ENCODE measurements at regions not wholly inside any gene's neighbourhood (a gene's known extent, or its start where the extent isn't known, plus 50 kb on each side); places are given as distances from the start of the nearest gene placed in this dataset.

DNA sequence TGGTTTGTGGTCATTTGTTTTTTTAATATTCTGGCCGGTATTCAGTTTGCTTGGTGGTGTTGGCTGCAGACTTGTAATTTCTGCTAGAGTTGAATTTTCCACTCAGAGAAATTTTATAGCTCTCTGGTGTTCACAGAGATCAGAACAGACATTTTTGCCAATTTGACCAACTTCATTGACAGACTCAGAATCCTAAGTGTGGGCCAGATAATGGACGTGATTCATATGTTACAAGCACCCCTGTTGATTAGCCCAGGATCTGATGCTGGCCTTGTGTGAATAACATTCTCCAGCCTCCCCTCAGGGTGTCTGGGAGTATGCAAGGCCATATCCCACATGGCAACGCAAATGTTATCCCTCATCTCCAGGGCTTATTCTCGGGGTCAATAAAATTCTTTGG lies 283.8 kb downstream of the C7orf25 start:
- TF ChIP-seq GATA2 (IDR thresholded peaks at IDR 0.05; ENCODE audit: low read depth, low read length) (no peak), GATA3 (IDR thresholded peaks at IDR 0.05; ENCODE audit: low read depth, low read length) (no peak)

Data from SH-SY5Y (cell line).